Endothelial cell of hepatic sinusoid (primary cell): ENCODE measurements at regions not wholly inside any gene's neighbourhood (a gene's known extent, or its start where the extent isn't known, plus 50 kb on each side); places are given as distances from the start of the nearest gene placed in this dataset.
"Not testable (repeated sequence)": the region's sequence is repeated elsewhere in the genome, so short reads cannot be mapped to it uniquely, and the experiment has no call there.

ENCODE experiments used
- in situ Hi-C: cut with HindIII; loops from 2 replicates; pipeline ENCODE4 v1.10.0; 2017; ENCODE audit warnings: low sequenced_read_pairs

- in situ Hi-C loops: no loop called here
These were observed 80.7 kb upstream of the PTPRK start for GRCh38 chr6:128601060-128601459.

- in situ Hi-C loops: no loop called here
These were observed 80.1 kb upstream of the PTPRK start for GRCh38 chr6:128600397-128600951.

GRCh38 chr6:128599036-128599435, 78.6 kb upstream of the PTPRK start:
- in situ Hi-C loops: no loop called here

- in situ Hi-C loops: no loop called here
These were observed 78.2 kb upstream of the PTPRK start for GRCh38 chr6:128598571-128598970.

- in situ Hi-C loops: no loop called here
These were observed 77.6 kb upstream of the PTPRK start for GRCh38 chr6:128597956-128598355.

GRCh38 chr6:128597004-128597403, 76.6 kb upstream of the PTPRK start:
- in situ Hi-C loops: no loop called here

GRCh38 chr6:128595544-128595943, 75.1 kb upstream of the PTPRK start:
- in situ Hi-C loops: no loop called here

- in situ Hi-C loops: no loop called here
These were observed 65.7 kb upstream of the PTPRK start for GRCh38 chr6:128586095-128586494.

GRCh38 chr6:128580224-128581110, 60.1 kb upstream of the PTPRK start:
- in situ Hi-C loops: no loop called here

- in situ Hi-C loops: not testable (repeated sequence)
These were observed 54.9 kb upstream of the PTPRK start for GRCh38 chr6:128575254-128575653.

GRCh38 chr6:128574402-128574801, 54.0 kb upstream of the PTPRK start:
- in situ Hi-C loops: no loop called here

GRCh38 chr6:128573036-128573435, 52.6 kb upstream of the PTPRK start:
- in situ Hi-C loops: no loop called here

GRCh38 chr6:128572294-128572693, 51.9 kb upstream of the PTPRK start:
- in situ Hi-C loops: no loop called here

GRCh38 chr6:128570680-128571063, 50.3 kb upstream of the PTPRK start:
- in situ Hi-C loops: no loop called here

GRCh38 chr6:128569732-128570679, 49.6 kb upstream of the PTPRK start:
- in situ Hi-C loops: no loop called here
